HTR-8/SVneo (cell line): ENCODE measurements at regions not wholly inside any gene's neighbourhood (a gene's known extent, or its start where the extent isn't known, plus 50 kb on each side); places are given as distances from the start of the nearest gene placed in this dataset.
"Not testable (repeated sequence)": the region's sequence is repeated elsewhere in the genome, so short reads cannot be mapped to it uniquely, and the experiment has no call there.

ENCODE experiments used
- DNase-seq: peaks from one replicate; pipeline ENCODE4 v3.0.0; 2011; ENCODE audit warnings: low spot score, mixed read lengths; ENCODE audit not compliant: insufficient read length
- FAIRE-seq: peaks from 2 replicates; lab custom pipeline; 2011; peaks lifted over from hg19 to GRCh38; lab: Jason Lieb, UNC

GRCh38 chr6:60574723-60575122, 1711.3 kb downstream of the KHDRBS2 start:
- DNase-seq, FAIRE-seq: not testable (repeated sequence)

GRCh38 chr6:60572607-60573006, 1713.4 kb downstream of the KHDRBS2 start:
- FAIRE-seq, DNase-seq: not testable (repeated sequence)

- not testable (repeated sequence) for FAIRE-seq, DNase-seq
Observed at GRCh38 chr6:60571293-60572016, 1714.6 kb downstream of the KHDRBS2 start.

GRCh38 chr6:60570599-60570998, 1715.4 kb downstream of the KHDRBS2 start:
- not testable (repeated sequence) for DNase-seq, FAIRE-seq

- not testable (repeated sequence) for FAIRE-seq
Observed at GRCh38 chr6:60567447-60568187, 1718.4 kb downstream of the KHDRBS2 start.

GRCh38 chr6:60566387-60566786, 1719.6 kb downstream of the KHDRBS2 start:
- DNase-seq, FAIRE-seq: not testable (repeated sequence)

More at GRCh38 chr6:60567447-60568187, 1718.4 kb downstream of the KHDRBS2 start:
- DNase-seq = not testable (repeated sequence)

- not testable (repeated sequence) for FAIRE-seq, DNase-seq
Observed at GRCh38 chr6:60559702-60560101, 1726.3 kb downstream of the KHDRBS2 start.

GRCh38 chr6:60547340-60547739, 1738.7 kb downstream of the KHDRBS2 start:
- not testable (repeated sequence) for FAIRE-seq, DNase-seq

GRCh38 chr6:60524770-60525169, 1761.3 kb downstream of the KHDRBS2 start:
- DNase-seq, FAIRE-seq: not testable (repeated sequence)

- FAIRE-seq, DNase-seq: not testable (repeated sequence)
Observed at GRCh38 chr6:60477747-60478146, 1808.3 kb downstream of the KHDRBS2 start.

GRCh38 chr6:60473805-60474204, 1812.2 kb downstream of the KHDRBS2 start:
- DNase-seq, FAIRE-seq: not testable (repeated sequence)

GRCh38 chr6:60471426-60471825, 1814.6 kb downstream of the KHDRBS2 start:
- DNase-seq, FAIRE-seq: not testable (repeated sequence)

- not testable (repeated sequence) for DNase-seq, FAIRE-seq
Observed at GRCh38 chr6:60450428-60450827, 1835.6 kb downstream of the KHDRBS2 start.

GRCh38 chr6:60444532-60444931, 1841.5 kb downstream of the KHDRBS2 start:
- FAIRE-seq, DNase-seq: not testable (repeated sequence)

GRCh38 chr6:60439709-60440108, 1846.3 kb downstream of the KHDRBS2 start:
- not testable (repeated sequence) for FAIRE-seq, DNase-seq

- not testable (repeated sequence) for DNase-seq, FAIRE-seq
Observed at GRCh38 chr6:60422691-60423090, 1863.3 kb downstream of the KHDRBS2 start.

- not testable (repeated sequence) for DNase-seq, FAIRE-seq
Observed at GRCh38 chr6:60416118-60416517, 1869.9 kb downstream of the KHDRBS2 start.

- DNase-seq, FAIRE-seq: not testable (repeated sequence)
Observed at GRCh38 chr6:60408747-60409146, 1877.3 kb downstream of the KHDRBS2 start.

- not testable (repeated sequence) for FAIRE-seq
Observed at GRCh38 chr6:60403268-60403667, 1882.8 kb downstream of the KHDRBS2 start.

GRCh38 chr6:60402490-60402889, 1883.5 kb downstream of the KHDRBS2 start:
- not testable (repeated sequence) for FAIRE-seq, DNase-seq

More at GRCh38 chr6:60403268-60403667, 1882.8 kb downstream of the KHDRBS2 start:
- not testable (repeated sequence) for DNase-seq
